HPDE6-E6E7 (cell line): ENCODE measurements at regions not wholly inside any gene's neighbourhood (a gene's known extent, or its start where the extent isn't known, plus 50 kb on each side); places are given as distances from the start of the nearest gene placed in this dataset.
"Not testable (repeated sequence)": the region's sequence is repeated elsewhere in the genome, so short reads cannot be mapped to it uniquely, and the experiment has no call there.

Experiments used
- DNase-seq: peaks from one replicate; pipeline ENCODE4 v3.0.0; 2011; ENCODE audit warnings: missing footprints; ENCODE audit errors: extremely low spot score

DNA sequence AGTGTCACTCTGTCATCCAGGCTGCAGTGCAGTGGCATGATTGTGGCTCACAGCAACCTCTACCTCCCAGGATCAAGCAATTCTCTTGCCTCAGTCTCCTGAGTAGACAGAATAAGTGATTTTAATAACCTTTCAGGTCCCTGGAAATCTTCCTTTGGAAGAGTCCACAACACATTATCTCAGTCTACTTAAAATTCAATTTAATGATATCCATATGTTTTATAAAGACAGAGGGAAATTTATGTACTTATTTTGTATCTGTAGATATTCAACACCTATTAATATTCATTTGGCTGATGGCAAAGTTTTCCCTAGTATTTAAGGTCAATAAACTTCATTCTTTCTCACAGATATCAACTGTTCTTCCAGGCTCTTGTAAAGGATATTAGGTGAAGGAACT is 881.4 kb upstream of the GJE1 start:
- DNase-seq, result no peak

DNA sequence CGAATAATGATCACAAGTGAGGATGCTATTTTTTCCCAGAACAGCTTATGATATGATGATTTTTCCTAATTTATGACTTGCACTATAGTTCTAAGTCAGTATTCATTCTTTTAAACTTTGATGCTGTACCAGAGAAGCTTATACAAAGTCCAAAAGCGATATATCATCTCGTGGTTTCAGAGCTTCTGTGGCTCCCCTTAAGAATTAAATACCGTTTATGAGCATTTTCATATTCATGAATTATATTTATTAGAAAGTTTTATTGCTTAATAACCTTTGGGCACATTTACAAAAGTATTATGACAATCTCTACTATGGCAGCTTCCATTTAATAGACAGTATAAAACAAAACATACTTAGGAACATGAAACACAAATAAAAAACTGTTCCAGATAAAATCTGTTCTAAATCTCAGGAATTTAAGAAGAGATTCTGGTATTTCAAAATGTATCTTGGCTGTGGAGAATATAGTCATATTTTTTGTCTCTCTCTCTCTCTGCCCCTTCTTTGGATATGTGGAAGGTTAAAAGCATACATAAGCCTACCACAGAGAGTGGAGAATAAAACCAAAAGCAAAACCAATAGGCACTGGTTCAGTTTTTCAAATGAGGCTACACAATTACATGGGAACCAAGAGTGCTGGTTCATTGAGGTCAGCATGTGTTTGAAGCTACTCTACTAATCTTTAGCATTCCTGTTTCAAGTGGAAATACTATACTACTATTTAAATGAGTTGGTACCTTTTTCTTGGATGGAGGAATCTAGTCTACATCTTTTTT is 884.5 kb upstream of the GJE1 start:
- DNase-seq, result no peak

DNA sequence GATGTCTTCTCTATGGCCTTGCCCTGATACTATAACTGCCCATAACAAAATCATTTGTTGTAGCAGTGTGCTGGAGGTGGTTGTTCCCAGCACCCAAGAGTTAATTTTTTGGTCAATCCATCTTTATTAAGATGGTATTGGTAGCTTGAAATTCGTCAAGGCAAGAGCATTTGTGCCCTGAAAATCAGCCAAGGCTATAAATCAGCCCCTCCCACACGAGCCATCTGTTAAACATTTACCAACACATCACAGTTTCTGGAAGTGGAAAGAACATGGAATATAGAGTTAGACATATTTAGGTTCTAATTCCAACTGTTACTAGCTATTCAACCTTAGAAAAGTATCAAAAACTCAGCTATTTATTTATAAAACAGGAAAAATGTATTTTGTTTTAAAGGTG is 888.4 kb upstream of the GJE1 start:
- no peak for DNase-seq

GRCh38 chr6:141242957-141243356 is 889.8 kb upstream of the GJE1 start:
- no peak for DNase-seq

GRCh38 chr6:141229296-141229695 is 903.4 kb upstream of the GJE1 start:
- no peak for DNase-seq

- DNase-seq, result no peak
These were observed 914.1 kb upstream of the GJE1 start for GRCh38 chr6:141218583-141218982.

GRCh38 chr6:141216726-141217125 is 916.0 kb upstream of the GJE1 start:
- no peak for DNase-seq

DNA sequence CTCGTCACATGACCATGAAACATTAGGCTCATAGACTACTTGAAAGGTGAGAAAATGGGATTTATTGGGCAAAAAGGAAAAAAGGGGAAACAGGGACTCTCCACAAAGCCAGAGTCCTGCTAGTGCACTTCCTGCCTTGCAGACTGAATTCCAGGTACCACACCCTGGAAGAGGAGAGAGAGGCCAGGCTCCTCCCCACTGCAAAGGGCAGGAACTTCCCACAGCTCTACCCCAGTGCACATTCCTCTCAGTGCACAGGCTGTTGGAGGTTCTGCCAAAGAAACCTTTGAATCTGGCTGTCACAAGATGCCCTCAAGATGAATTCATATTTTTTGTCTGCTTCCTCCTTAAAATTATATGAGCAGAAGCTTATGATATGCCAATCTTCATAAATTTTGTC is 920.4 kb upstream of the GJE1 start:
- DNase-seq, result no peak

DNA sequence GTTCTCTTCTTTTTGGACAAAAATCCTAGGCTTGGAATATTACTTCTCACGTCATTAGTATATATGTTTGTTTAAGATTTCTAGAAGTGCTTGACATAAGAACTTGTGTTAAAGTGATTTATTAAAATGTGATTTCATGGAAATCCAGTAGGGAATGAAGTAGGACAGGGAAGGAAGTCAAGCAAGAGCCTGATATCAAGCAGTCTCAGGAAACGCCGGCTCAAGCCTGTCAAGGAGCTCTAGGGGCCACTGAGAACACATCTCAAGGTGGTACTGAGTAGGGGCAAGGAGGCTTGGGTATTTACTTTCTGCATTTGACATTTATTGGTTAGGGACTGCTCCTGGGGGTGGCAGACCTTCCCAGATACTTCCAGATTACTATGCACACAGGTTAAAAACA is 920.9 kb upstream of the GJE1 start:
- DNase-seq, result no peak

GRCh38 chr6:141210901-141211300 is 921.8 kb upstream of the GJE1 start:
- no peak for DNase-seq

DNA sequence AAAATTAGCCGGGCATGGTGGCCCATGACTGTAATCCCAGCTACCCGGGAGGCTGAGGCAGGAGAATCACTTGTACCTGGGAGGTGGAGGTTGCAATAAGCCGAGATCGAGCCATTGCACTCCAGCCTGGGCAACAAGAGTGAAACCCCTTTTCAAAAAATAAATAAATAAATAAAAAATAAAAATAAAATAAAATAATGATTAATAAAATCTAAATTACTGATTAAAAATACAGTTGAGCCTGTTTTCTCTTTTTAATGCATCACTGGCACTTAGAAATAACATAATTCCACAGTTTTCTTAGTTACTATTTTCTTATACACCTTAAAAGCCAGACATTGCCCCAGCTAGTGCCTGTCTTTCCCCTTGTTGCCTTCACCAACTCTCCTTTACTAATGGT is 922.8 kb upstream of the GJE1 start:
- no peak for DNase-seq

DNA sequence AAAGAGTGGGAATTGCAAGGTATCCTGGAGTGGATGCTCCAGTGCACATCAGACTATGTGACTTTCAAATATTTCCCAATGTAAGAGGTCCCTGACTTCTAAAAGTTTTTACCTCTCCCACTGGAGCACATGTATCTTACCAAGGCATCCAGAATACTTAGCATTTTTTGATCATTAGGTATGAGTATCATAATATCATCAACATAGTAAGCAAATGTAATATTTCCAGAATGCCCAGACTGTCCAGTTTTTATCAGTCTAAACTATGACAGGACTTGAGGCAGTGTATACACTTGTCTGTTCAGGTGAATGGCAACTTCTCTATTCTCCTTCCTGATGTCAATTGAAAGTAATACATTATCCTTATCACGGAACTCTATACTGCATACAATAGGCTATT is 924.6 kb upstream of the GJE1 start:
- DNase-seq, result no peak

- no peak for DNase-seq
These were observed 928.7 kb upstream of the GJE1 start for GRCh38 chr6:141203902-141204575.

DNA sequence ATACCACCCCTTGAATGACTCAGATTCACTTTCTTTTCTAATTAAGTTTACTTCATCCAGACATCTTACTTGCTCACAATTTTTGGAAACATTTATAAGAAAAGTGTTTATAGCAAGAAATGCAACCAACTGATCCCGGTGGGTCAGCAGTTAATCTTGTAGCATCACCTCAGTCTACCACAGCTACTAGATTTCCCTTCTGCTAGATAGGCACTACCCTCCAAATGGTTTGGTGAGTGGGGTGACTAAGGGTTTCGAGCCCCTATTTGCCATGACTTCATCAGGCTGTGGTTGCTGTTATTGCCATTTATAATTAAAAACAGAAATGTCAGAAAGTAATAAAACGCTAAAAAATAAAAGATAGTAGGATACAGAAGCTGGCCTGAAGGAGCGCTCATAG is 930.1 kb upstream of the GJE1 start:
- no peak for DNase-seq

DNA sequence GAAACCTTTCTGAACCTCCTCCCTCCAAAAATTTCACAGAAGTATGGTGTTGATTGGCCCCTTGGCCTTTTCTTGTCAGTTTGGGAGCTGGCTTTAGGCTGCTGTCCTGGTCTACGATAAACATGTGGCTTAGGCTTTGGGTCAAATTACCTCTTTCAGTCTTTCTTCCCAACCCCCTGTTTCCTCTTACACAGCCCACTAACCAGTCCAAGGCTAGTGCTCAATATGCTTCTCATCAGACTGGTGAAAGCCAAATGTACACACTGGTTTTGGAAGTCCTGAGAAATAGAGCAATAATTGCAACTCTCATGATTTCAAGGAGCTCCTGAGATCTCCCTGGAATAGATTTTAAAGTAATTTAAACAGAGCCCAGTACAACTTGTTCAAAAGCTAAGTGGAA is 933.7 kb upstream of the GJE1 start:
- DNase-seq, result no peak

DNA sequence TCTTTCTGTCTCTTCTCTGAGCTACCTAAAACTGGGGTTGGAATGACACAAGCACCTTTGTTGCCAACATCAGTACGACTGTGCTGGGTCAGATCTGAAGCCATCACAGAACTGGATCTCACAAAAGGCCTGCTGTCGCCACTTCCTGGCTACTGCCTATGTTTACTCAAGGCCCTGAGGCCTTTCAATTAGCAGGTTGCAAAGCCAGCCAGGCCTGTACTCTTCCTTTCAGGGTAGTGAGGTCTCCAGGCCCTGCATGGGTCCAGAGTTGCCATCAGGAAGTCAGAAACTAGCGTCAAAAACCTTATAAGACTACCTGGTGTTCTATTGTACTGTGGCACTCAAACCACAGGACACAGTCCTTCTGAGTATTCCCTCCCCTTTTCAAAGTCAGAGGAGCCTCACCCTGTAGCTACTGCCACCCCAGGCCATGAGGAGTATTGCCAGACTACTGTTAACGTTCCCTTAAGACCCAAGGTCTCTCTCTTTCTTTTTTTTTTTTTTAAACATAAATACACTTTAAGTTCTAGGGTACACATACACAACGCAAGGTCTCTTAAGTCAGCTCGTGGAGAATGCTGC is 937.4 kb upstream of the GJE1 start:
- DNase-seq, result no peak

DNA sequence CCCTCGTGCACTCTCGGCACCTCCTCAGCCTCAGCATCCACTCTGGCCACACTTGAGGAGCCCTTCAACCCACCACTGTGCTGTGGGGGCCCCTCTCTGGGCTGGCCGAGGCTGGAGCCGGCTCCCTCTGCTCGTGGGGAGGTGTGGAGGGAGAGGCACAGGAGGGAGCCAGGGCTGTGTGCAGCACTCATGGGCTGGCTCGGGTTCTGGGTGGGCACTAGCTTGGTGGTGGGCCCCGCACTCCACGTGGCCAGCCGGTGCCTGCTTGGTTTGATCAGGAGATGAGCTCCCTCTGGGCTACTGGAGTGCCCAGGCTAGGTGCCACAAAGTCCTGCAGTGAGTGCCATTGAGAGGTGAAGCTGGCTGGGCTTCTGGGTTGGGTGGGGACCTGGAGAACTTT is 949.4 kb upstream of the GJE1 start:
- DNase-seq, result no peak

- DNase-seq, result not testable (repeated sequence)
These were observed 957.3 kb upstream of the GJE1 start for GRCh38 chr6:141175458-141175857.

DNA sequence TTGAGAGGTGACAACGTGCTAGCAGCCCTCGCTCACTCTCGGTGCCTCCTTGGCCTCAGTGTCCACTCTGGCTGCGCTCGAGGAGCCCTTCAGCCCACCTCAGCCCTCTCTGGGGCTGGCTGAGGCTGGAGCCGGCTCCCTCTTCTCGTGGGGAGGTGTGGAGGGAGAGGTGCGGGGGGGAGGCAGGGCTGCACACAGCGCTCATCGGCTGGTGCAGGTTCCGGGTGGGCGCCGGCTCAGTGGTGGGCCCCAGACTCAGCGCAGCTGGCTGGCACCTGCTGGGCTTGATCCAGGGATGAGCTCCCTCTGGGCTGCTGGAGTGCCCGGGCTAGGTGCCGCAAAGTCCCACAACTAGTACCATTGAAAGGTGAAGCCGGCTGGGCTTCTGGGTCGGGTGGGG is 957.8 kb upstream of the GJE1 start:
- DNase-seq, result no peak

DNA sequence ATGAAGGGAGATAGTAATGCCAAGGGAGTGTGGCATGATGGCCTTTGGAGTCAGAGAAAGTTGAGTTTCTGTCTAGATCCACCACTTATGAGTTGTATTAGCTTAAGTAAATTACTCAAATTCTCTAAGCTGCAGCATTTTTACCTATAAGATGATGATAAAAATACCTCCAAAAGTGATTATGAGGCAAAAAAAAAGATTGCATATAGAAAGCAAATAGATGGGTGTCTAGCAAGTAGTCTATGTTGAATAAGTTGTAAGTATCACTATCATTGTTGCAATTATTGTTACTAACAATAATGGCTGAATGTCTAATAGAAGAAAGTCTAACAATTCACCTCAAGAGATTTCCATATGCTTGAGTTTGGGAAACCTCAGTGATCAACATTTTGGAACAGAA is 959.2 kb upstream of the GJE1 start:
- DNase-seq, result no peak

DNA sequence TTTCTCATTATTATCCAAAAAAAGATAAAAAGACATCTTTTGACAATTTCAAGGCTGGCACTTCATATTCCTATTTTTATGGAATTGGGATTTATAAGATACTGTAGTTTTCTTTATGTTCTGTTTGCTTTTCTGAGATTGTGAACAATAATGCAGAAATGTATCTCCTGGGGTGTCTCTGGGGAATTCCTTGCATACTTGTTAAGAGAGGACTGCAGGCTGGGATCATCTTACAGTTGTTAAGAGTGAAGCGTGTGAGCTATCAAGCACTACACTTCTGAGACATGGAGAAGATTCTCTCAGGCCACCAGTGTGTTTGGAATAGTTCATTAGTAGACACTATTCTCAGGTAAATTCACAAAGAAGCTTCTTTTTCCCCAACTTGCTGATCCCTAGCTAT is 963.3 kb upstream of the GJE1 start:
- no peak for DNase-seq

- no peak for DNase-seq
These were observed 964.8 kb upstream of the GJE1 start for GRCh38 chr6:141167945-141168344.

DNA sequence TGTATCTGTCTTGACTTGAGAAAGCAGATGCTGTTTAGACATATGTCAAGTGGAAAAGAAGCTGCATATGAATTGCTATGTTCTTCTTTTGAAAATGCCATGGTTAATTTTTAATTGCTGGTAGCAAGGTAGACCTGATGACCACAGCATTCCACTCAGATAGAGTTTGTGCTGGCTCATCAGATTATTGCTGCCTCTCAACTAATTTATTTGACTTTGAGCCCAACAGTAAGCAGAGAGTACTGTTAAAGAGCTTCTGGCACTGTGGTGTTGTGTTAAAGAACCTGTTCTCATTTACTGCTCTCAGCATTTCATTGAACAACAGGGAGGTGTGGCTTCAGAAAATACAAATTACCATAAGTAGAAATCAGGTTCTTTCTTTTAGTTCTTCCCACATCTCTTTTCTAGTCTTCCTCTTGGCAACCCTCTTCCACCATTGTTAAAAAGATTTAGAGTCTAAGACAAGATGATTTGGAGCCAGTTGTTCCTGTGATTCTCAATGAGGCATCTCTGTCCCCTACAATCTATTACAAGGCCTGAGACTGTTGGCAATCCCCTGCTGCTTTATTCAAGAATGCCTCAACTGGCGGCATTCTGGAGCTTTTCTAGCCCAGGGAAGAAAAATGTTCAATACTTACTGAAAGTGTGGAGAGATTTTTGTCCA is 967.6 kb upstream of the GJE1 start:
- no peak for DNase-seq
